GM12878 (cell line): ENCODE measurements at regions not wholly inside any gene's neighbourhood (a gene's known extent, or its start where the extent isn't known, plus 50 kb on each side); places are given as distances from the start of the nearest gene placed in this dataset.
A peak's percentile ranks its signal among the peaks of the same experiment; 100 is the strongest.

Experiments used
- ATAC-seq: fragments of 200-7000 bp; cut with Tn5 transposase; 3 replicates; pipeline ENCODE4 v1.9.1; 2020; ENCODE audit warnings: mild to moderate bottlenecking, moderate library complexity
- BruUV-seq: library from RNA; stranded (reverse); fragments of 400-500 nt; replicated peaks from 2 replicates; lab custom pipeline; 2021; lab: Mats Ljungman, UMichigan
- CTCF ChIA-PET: fragments of 300-600 bp; sonication (Branson Sonifier 250); formaldehyde crosslinking; extraction: SDS; loops from one replicate; lab custom pipeline; 2021; ENCODE audit warnings: inconsistent platforms; lab: Yijun Ruan, JAX
- POLR2A ChIA-PET: fragments of 350-600 bp; formaldehyde crosslinking; extraction: SDS; loops from one replicate; lab custom pipeline; 2021; ENCODE audit warnings: inconsistent platforms; lab: Charles Lee
- RAD21 ChIA-PET: fragments of 300-600 bp; sonication (Branson Sonifier 250); formaldehyde crosslinking; loops from one replicate; lab custom pipeline; 2023; ENCODE audit warnings: antibody characterized with exemption; ENCODE audit not compliant: unreplicated experiment; lab: Charles Lee
- SMC1A ChIA-PET: fragments of 300-600 bp; sonication (Branson Sonifier 250); formaldehyde crosslinking; loops from one replicate; lab custom pipeline; 2023; ENCODE audit not compliant: unreplicated experiment, uncharacterized antibody; lab: Charles Lee
- DNase-seq: peaks from one replicate; pipeline ENCODE4 v3.0.0-alpha.2; 2011; ENCODE audit warnings: low read depth, low spot score
- FAIRE-seq: peaks from 3 replicates; lab custom pipeline; 2011; peaks lifted over from hg19 to GRCh38; lab: Jason Lieb, UNC
- H2AFZ ChIP-seq: 2 replicates; pipeline ENCODE4 v1.6.0; 2011; ENCODE audit warnings: low read depth, low read length, control low read depth; ENCODE audit not compliant: control insufficient read depth
- H3K27ac ChIP-seq: 2 replicates; pipeline ENCODE4 v1.5.1; 2011; ENCODE audit warnings: control low read depth; ENCODE audit not compliant: control insufficient read depth, insufficient read depth
- H3K27me3 ChIP-seq, 2 experiments: replicated peaks in 1 of 2; 2 replicates each; pipeline versions ENCODE4 v1.6.0 to v1.6.1; 2011; ENCODE audit warnings: low read length in 1 of 2; ENCODE audit not compliant: control insufficient read depth in 2 of 2, insufficient read depth in 2 of 2
- H3K36me3 ChIP-seq, 2 experiments: 2 replicates each; pipeline ENCODE4 v1.5.1; 2011; ENCODE audit warnings: low read length in 1 of 2; ENCODE audit not compliant: control insufficient read depth in 2 of 2, insufficient read depth in 2 of 2
- H3K4me1 ChIP-seq: 2 replicates; pipeline ENCODE4 v1.6.1; 2011; ENCODE audit warnings: mild to moderate bottlenecking, low read length, moderate library complexity, mixed read lengths; ENCODE audit not compliant: control insufficient read depth, insufficient read depth
- H3K4me2 ChIP-seq: 2 replicates; pipeline ENCODE4 v1.6.0; 2011; ENCODE audit warnings: control low read depth; ENCODE audit not compliant: control insufficient read depth, insufficient read depth
- H3K4me3 ChIP-seq: fragments of 200-600 bp; sonication (generic); 2 replicates; pipeline ENCODE4 v1.5.1; 2016
- H3K79me2 ChIP-seq: 2 replicates; pipeline ENCODE4 v1.6.0; 2011; ENCODE audit warnings: low read length; ENCODE audit not compliant: control insufficient read depth, insufficient read depth
- H3K9ac ChIP-seq: 2 replicates; pipeline ENCODE4 v1.8.0; 2011; ENCODE audit warnings: low read length, control low read depth, mixed read lengths; ENCODE audit not compliant: control insufficient read depth, insufficient read depth
- H3K9me3 ChIP-seq: replicated peaks from 3 replicates; pipeline ENCODE4 v1.5.1; 2011; ENCODE audit warnings: mild to moderate bottlenecking, low read length; ENCODE audit not compliant: control insufficient read depth, insufficient read depth
- H4K20me1 ChIP-seq: 2 replicates; pipeline ENCODE4 v1.6.0; 2011; ENCODE audit not compliant: control insufficient read depth, insufficient read depth
- CHD2 ChIP-seq: IDR thresholded peaks from 2 replicates; pipeline ENCODE4 v1.6.1; 2011; ENCODE audit warnings: low read depth, low read length, improper control_type of control experiment, borderline replicate concordance
- HDGF ChIP-seq: fragments of 450-650 bp; IDR thresholded peaks from 2 replicates; pipeline ENCODE4 v1.6.1; 2016; ENCODE audit warnings: antibody characterized with exemption
- NR2C2 ChIP-seq: IDR thresholded peaks from 2 replicates; pipeline ENCODE4 v1.6.1; 2011; ENCODE audit warnings: borderline replicate concordance, low read depth; ENCODE audit not compliant: control insufficient read depth, insufficient read length
- PML ChIP-seq: IDR thresholded peaks from 2 replicates; pipeline ENCODE4 v1.6.1; 2012; ENCODE audit warnings: low read length, inconsistent platforms
- TCF12 ChIP-seq: IDR thresholded peaks from 2 replicates; pipeline ENCODE4 v1.6.1; 2011; ENCODE audit warnings: low read depth, mild to moderate bottlenecking, low read length
- WGBS: methylation state at CpG from one replicate; pipeline ENCODE4 v1.1.6; 2016; ENCODE audit warnings: low lambda C conversion rate; ENCODE audit not compliant: insufficient replicate concordance, insufficient coverage; ENCODE audit errors: missing lambda C conversion rate; 5-methylcytosine and 5-hydroxymethylcytosine counted together
- in situ Hi-C: fragments of 300-500 bp; cut with MboI; formaldehyde crosslinking; loops from 9 replicates; pipeline ENCODE4 v1.14.3; 2018; ENCODE audit warnings: mixed read lengths
- intact Hi-C: fragments of 100-400 bp; cut with micrococcal nuclease; formaldehyde crosslinking; loops from one replicate; pipeline ENCODE4 v1.14.2; 2022; ENCODE audit not compliant: unreplicated experiment
- TF ChIP-seq, protein P1 (sequence below): fragments of 450-650 bp; formaldehyde crosslinking; IDR thresholded peaks from 2 replicates; pipeline ENCODE4 v1.5.0; 2022; ENCODE audit warnings: mild to moderate bottlenecking, missing genetic modification characterization
- TF ChIP-seq, protein P2 (sequence below): fragments of 450-650 bp; IDR thresholded peaks from 2 replicates; pipeline ENCODE4 v1.6.1; 2017; ENCODE audit warnings: borderline replicate concordance

DNA sequence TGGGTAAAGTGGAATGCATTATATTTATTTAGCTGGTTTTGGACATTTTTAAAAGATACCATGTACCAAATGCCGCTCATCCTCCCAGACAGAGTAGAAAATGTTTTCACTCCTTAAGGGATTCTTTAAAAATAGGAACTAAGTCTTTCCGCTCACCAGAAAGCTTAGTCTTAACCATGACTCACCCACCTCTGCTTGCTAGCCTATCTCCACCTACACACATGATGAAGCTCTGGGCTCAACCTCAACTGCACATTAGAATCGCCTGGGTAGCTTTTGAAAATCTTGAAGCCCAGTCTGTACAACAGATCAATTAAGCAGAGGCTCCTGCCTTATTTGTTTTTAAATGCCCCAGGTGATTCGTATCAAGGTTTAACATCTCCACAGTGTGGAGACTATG is 260.5 kb downstream of the NEDD1 start (continued):
- TF ChIP-seq CHD2 (no peak), TCF12 (no peak), HDGF (no peak), NR2C2 (no peak)
- TF ChIP-seq, protein P1, sequence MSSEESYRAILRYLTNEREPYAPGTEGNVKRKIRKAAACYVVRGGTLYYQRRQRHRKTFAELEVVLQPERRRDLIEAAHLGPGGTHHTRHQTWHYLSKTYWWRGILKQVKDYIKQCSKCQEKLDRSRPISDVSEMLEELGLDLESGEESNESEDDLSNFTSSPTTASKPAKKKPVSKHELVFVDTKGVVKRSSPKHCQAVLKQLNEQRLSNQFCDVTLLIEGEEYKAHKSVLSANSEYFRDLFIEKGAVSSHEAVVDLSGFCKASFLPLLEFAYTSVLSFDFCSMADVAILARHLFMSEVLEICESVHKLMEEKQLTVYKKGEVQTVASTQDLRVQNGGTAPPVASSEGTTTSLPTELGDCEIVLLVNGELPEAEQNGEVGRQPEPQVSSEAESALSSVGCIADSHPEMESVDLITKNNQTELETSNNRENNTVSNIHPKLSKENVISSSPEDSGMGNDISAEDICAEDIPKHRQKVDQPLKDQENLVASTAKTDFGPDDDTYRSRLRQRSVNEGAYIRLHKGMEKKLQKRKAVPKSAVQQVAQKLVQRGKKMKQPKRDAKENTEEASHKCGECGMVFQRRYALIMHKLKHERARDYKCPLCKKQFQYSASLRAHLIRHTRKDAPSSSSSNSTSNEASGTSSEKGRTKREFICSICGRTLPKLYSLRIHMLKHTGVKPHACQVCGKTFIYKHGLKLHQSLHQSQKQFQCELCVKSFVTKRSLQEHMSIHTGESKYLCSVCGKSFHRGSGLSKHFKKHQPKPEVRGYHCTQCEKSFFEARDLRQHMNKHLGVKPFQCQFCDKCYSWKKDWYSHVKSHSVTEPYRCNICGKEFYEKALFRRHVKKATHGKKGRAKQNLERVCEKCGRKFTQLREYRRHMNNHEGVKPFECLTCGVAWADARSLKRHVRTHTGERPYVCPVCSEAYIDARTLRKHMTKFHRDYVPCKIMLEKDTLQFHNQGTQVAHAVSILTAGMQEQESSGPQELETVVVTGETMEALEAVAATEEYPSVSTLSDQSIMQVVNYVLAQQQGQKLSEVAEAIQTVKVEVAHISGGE (CRISPR knock-in tag): no peak

DNA sequence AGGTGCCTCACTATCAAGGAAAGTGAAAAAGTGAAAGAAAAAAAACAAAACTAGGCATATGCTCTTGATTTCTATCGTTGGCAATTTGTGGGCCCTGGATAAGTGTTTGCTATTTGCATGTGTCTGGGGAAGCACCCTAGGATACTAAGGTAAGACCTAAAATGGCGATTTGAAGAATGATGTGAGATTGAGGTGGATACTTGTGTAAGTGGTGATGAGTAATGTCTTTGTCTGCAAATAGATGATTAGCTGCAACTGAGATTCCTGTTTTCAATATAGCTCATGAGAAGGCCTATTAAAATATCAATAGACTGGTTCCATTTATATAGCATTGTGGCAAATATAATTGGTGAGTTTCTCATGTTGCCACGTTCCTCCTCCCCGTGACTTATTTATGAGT is 261.7 kb downstream of the NEDD1 start:
- in situ Hi-C loops: no loop called here
- H3K79me2 ChIP-seq: no peaks in the 10 kb centered on the region
- H3K27ac ChIP-seq: no peak overlapping the region
- no peak overlapping the region for H3K9ac ChIP-seq
- ChIA-PET RAD21 (no interaction called here), SMC1A (no interaction called here), CTCF (no interaction called here), POLR2A (interaction anchor here (0.5 kb wide), 1 partner anchor 234 kb away, joined by 5 read pairs; no protein-coding TSS in a partner anchor)
- no peak overlapping the region for H2AFZ ChIP-seq
- FAIRE-seq (no peak), DNase-seq (no peak), ATAC-seq (peak; percentile 36)
- no peak overlapping the region for H3K4me3 ChIP-seq
- H3K36me3 ChIP-seq: no peaks in the 10 kb centered on the region
- no peaks in the 10 kb centered on the region for H3K9me3 ChIP-seq
- BruUV-seq: no TSS peak
- H3K27me3 ChIP-seq: no peaks in the 10 kb centered on the region
- no peaks in the 10 kb centered on the region for H4K20me1 ChIP-seq
- no peak overlapping the region for H3K4me2 ChIP-seq
- WGBS: 15% methylated on average over 4 of the region's 4 CpGs
- intact Hi-C loops: no loop called here
- no peaks in the 10 kb centered on the region for H3K4me1 ChIP-seq
- TF ChIP-seq PML: 0 out of 2 replicates have a peak, but pooled peaks have one; percentile 40
- TF ChIP-seq, protein P2, sequence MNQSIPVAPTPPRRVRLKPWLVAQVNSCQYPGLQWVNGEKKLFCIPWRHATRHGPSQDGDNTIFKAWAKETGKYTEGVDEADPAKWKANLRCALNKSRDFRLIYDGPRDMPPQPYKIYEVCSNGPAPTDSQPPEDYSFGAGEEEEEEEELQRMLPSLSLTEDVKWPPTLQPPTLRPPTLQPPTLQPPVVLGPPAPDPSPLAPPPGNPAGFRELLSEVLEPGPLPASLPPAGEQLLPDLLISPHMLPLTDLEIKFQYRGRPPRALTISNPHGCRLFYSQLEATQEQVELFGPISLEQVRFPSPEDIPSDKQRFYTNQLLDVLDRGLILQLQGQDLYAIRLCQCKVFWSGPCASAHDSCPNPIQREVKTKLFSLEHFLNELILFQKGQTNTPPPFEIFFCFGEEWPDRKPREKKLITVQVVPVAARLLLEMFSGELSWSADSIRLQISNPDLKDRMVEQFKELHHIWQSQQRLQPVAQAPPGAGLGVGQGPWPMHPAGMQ: no peak
- TF ChIP-seq, all 136 proteins: peak for 1
